NCI-H2107 treated with DMSO at 0.1 percent for 48 hours (cell line): ENCODE measurements at regions not wholly inside any gene's neighbourhood (a gene's known extent, or its start where the extent isn't known, plus 50 kb on each side); places are given as distances from the start of the nearest gene placed in this dataset.
"Not testable (repeated sequence)": the region's sequence is repeated elsewhere in the genome, so short reads cannot be mapped to it uniquely, and the experiment has no call there.

Experiments used
- DNase-seq: peaks from one replicate; lab custom pipeline; 2025; ENCODE audit not compliant: unreplicated experiment; lab: John Stamatoyannopoulos, UW

GRCh38 chr5:111635151-111635902 lies 121.7 kb downstream of the NREP start:
- DNase-seq, result peak; percentile 18

- DNase-seq, result no peak
These were observed 119.0 kb upstream of the STARD4 start for GRCh38 chr5:111631328-111631727.

GRCh38 chr5:111628901-111629300 lies 116.6 kb upstream of the STARD4 start:
- no peak for DNase-seq

- no peak for DNase-seq
These were observed 115.5 kb upstream of the STARD4 start for GRCh38 chr5:111627862-111628261.

- no peak for DNase-seq
These were observed 114.3 kb upstream of the STARD4 start for GRCh38 chr5:111626473-111627148.

- DNase-seq, result no peak
These were observed 106.4 kb upstream of the STARD4 start for GRCh38 chr5:111618623-111619271.

GRCh38 chr5:111615054-111615453 lies 102.7 kb upstream of the STARD4 start:
- DNase-seq, result no peak

GRCh38 chr5:111612013-111612630 lies 99.8 kb upstream of the STARD4 start:
- DNase-seq, result not testable (repeated sequence)

- no peak for DNase-seq
These were observed 93.9 kb upstream of the STARD4 start for GRCh38 chr5:111606194-111606593.

- DNase-seq, result no peak
These were observed 91.1 kb upstream of the STARD4 start for GRCh38 chr5:111603446-111603827.

- no peak for DNase-seq
These were observed 90.6 kb upstream of the STARD4 start for GRCh38 chr5:111602817-111603445.

GRCh38 chr5:111598996-111599395 lies 86.7 kb upstream of the STARD4 start:
- DNase-seq, result no peak

- DNase-seq, result no peak
These were observed 85.2 kb upstream of the STARD4 start for GRCh38 chr5:111597491-111597890.

- no peak for DNase-seq
These were observed 84.4 kb upstream of the STARD4 start for GRCh38 chr5:111596705-111597104.

GRCh38 chr5:111595425-111595824 lies 83.1 kb upstream of the STARD4 start:
- no peak for DNase-seq

GRCh38 chr5:111589316-111589715 lies 77.0 kb upstream of the STARD4 start:
- no peak for DNase-seq

- DNase-seq, result no peak
These were observed 75.4 kb upstream of the STARD4 start for GRCh38 chr5:111587728-111588127.

- DNase-seq, result no peak
These were observed 73.6 kb upstream of the STARD4 start for GRCh38 chr5:111585946-111586345.

- DNase-seq, result no peak
These were observed 73.0 kb upstream of the STARD4 start for GRCh38 chr5:111585291-111585690.

GRCh38 chr5:111584651-111585050 lies 72.3 kb upstream of the STARD4 start:
- no peak for DNase-seq

- no peak for DNase-seq
These were observed 71.4 kb upstream of the STARD4 start for GRCh38 chr5:111583758-111584203.
